ENCODE measurements at regions not wholly inside any gene's neighbourhood (a gene's known extent, or its start where the extent isn't known, plus 50 kb on each side); places are given as distances from the start of the nearest gene placed in this dataset.

DNA sequence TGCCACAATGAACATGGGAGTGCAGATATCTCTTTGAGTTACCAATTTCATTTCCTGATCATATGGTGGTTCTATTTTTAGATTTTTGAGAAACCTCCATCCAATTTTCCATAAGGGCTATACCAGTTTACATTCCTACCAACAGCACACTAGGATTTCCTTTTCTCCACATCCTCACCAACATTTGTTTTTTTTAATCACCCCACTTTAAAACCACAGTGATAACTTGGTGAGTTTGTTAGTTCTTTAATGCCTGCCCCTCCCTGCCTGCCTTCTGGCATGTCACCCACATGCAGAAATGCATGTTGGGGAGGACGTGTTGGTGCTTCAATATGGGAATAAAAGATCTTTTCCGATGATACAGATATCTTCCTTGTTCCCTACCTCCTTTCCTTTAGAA, 167.9 kb downstream of the CAND1 start:
- Histone ChIP-seq H3K9ac (ENCODE audit: extremely low read depth, low read length, poor library complexity, severe bottlenecking) (no peak overlapping the region), H3K4me1 (ENCODE audit: control insufficient read depth, insufficient read depth, low read length) (no peaks in the 10 kb centered on the region), H3K4me3 (ENCODE audit: low read length) (no peak overlapping the region), H3K27ac (ENCODE audit: low read depth, low read length) (no peak overlapping the region), H3K27me3 (ENCODE audit: control insufficient read depth, insufficient read depth, low read length, poor library complexity, severe bottlenecking) (no peaks in the 10 kb centered on the region), H3K36me3 (ENCODE audit: control insufficient read depth, insufficient read depth, low read length) (no peaks in the 10 kb centered on the region), H3K9me3 (ENCODE audit: control insufficient read depth, low read length) (no peaks in the 10 kb centered on the region)
- TF ChIP-seq, protein P1, sequence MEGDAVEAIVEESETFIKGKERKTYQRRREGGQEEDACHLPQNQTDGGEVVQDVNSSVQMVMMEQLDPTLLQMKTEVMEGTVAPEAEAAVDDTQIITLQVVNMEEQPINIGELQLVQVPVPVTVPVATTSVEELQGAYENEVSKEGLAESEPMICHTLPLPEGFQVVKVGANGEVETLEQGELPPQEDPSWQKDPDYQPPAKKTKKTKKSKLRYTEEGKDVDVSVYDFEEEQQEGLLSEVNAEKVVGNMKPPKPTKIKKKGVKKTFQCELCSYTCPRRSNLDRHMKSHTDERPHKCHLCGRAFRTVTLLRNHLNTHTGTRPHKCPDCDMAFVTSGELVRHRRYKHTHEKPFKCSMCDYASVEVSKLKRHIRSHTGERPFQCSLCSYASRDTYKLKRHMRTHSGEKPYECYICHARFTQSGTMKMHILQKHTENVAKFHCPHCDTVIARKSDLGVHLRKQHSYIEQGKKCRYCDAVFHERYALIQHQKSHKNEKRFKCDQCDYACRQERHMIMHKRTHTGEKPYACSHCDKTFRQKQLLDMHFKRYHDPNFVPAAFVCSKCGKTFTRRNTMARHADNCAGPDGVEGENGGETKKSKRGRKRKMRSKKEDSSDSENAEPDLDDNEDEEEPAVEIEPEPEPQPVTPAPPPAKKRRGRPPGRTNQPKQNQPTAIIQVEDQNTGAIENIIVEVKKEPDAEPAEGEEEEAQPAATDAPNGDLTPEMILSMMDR (conservative IDR thresholded peaks at IDR 0.05), result no peak
- Mint-ChIP-seq H3K36me3 (ENCODE audit: low read depth) (no peaks in the 10 kb centered on the region), H3K4me3 (no peak overlapping the region), H3K9me3 (no peaks in the 10 kb centered on the region), H3K4me1 (peaks cover 8% of the 10 kb centered on the region), H3K27me3 (ENCODE audit: insufficient read depth) (peaks cover 2% of the 10 kb centered on the region), H3K27ac (no peak overlapping the region)
- DNase-seq, result no peak
- WGBS, 2 experiments (ENCODE audit: insufficient coverage in 1 of 2, insufficient read length in 1 of 2), result 96 to 100% methylated on average over 1 to 2 of the region's 2 CpGs

DNA sequence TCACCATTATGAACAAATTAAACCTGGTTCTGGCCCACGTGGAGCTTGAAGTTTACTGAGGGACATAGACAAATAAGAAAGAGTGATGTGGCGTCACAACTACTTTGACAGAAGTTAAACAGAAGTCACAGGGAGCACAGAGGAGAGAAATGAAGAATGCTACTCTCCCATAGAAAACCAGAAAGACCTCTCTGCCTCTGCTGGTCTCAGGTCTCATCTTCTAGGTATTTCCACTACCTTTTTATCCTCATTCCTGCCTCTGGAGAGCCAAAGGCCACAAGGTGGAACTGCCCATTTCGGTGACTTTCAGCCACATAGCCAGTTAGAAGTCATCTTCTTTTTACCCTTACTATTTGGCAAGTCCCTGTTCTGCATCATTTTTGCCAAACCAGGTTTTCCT, 170.5 kb downstream of the CAND1 start:
- Mint-ChIP-seq H3K4me3 (no peak overlapping the region), H3K9me3 (peaks cover 4% of the 10 kb centered on the region), H3K27me3 (ENCODE audit: insufficient read depth) (peaks cover 2% of the 10 kb centered on the region), H3K36me3 (ENCODE audit: low read depth) (no peaks in the 10 kb centered on the region), H3K27ac (no peak overlapping the region), H3K4me1 (peaks cover 14% of the 10 kb centered on the region)
- WGBS, 2 experiments (ENCODE audit: insufficient coverage in 1 of 2, insufficient read length in 1 of 2), result 90 to 100% methylated on average over 1 to 3 of the region's 3 CpGs
- no peaks in the 10 kb centered on the region for H3K27me3 ChIP-seq (ENCODE audit: control insufficient read depth, insufficient read depth, low read length, poor library complexity, severe bottlenecking)
- H3K36me3 ChIP-seq (ENCODE audit: control insufficient read depth, insufficient read depth, low read length), result no peaks in the 10 kb centered on the region
- no peak overlapping the region for H3K4me3 ChIP-seq (ENCODE audit: low read length)
- H3K9ac ChIP-seq (ENCODE audit: extremely low read depth, low read length, poor library complexity, severe bottlenecking), result no peak overlapping the region
- H3K27ac ChIP-seq (ENCODE audit: low read depth, low read length), result no peak overlapping the region
- H3K4me1 ChIP-seq (ENCODE audit: control insufficient read depth, insufficient read depth, low read length), result no peaks in the 10 kb centered on the region
- no peak for DNase-seq
- TF ChIP-seq, protein P1 (conservative IDR thresholded peaks at IDR 0.05), result no peak
- H3K9me3 ChIP-seq (ENCODE audit: control insufficient read depth, low read length), result peaks cover 2% of the 10 kb centered on the region

DNA sequence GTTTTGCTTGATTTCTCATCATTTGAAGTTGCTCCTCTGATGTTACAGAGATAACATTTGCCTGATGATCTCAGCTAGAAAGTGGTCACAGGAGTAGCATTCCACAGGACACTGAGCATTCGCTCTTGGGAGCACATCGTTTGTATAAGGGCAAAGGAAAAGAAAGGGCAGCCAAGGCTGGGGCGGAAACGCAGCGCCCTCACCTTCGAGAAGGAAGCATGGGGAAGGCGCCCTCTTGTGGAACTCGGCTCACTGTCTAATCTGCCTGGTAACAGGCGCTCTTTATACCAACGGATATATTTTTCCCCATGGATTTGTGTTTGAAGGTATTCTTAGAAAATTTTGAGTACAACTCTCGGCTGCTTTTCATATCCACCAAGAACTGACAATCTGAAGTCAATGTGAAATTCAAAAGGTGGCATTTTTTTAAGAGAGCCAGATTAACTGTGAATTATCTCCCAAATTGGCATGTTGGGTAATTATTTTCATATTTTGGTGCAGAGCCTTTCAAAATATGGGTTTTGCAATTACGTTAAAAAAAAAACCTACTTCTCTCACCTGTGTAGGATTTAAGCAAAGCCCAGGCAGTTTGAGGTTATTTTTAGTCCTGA, 172.7 kb downstream of the CAND1 start:
- 30 to 52% methylated on average over 4 to 11 of the region's 12 CpGs for WGBS, 2 experiments (ENCODE audit: insufficient coverage in 1 of 2, insufficient read length in 1 of 2)
- Histone ChIP-seq H3K27me3 (ENCODE audit: control insufficient read depth, insufficient read depth, low read length, poor library complexity, severe bottlenecking) (no peaks in the 10 kb centered on the region), H3K36me3 (ENCODE audit: control insufficient read depth, insufficient read depth, low read length) (no peaks in the 10 kb centered on the region), H3K4me3 (ENCODE audit: low read length) (no peak overlapping the region), H3K9ac (ENCODE audit: extremely low read depth, low read length, poor library complexity, severe bottlenecking) (no peak overlapping the region), H3K4me1 (ENCODE audit: control insufficient read depth, insufficient read depth, low read length) (no peaks in the 10 kb centered on the region), H3K27ac (ENCODE audit: low read depth, low read length) (no peak overlapping the region), H3K9me3 (ENCODE audit: control insufficient read depth, low read length) (peaks cover 10% of the 10 kb centered on the region)
- no peak overlapping the region for H3K4me3 Mint-ChIP-seq
- peaks cover 18% of the 10 kb centered on the region for H3K4me1 Mint-ChIP-seq
- no peak overlapping the region for H3K27ac Mint-ChIP-seq
- TF ChIP-seq, protein P1 (conservative IDR thresholded peaks at IDR 0.05), result peak; percentile 92
- peaks cover 2% of the 10 kb centered on the region for H3K27me3 Mint-ChIP-seq (ENCODE audit: insufficient read depth)
- no peaks in the 10 kb centered on the region for H3K36me3 Mint-ChIP-seq (ENCODE audit: low read depth)
- peaks cover 19% of the 10 kb centered on the region for H3K9me3 Mint-ChIP-seq
- DNase-seq, result peak; percentile 96

Measured in endodermal cell (in vitro differentiated cells).